NB4 (cell line): ENCODE measurements at regions not wholly inside any gene's neighbourhood (a gene's known extent, or its start where the extent isn't known, plus 50 kb on each side); places are given as distances from the start of the nearest gene placed in this dataset.

Experiments used
- DNase-seq: peaks from one replicate; pipeline ENCODE4 v3.0.0; 2010; ENCODE audit warnings: low read depth
- H3K4me3 ChIP-seq: one replicate; pipeline ENCODE4 v1.5.1; 2011; ENCODE audit warnings: mild to moderate bottlenecking, low read depth, low read length, moderate library complexity
- CTCF ChIP-seq: IDR thresholded peaks from one replicate; pipeline ENCODE4 v1.5.1; 2012; ENCODE audit warnings: low read depth, low read length
- MAX ChIP-seq: IDR thresholded peaks from 2 replicates; pipeline ENCODE4 v1.6.1; 2011; ENCODE audit warnings: low read depth, low read length
- MYC ChIP-seq: IDR thresholded peaks from 2 replicates; pipeline ENCODE4 v1.6.1; 2011; ENCODE audit warnings: low read depth, low read length
- POLR2A ChIP-seq: IDR thresholded peaks from 2 replicates; pipeline ENCODE4 v1.6.1; 2011; ENCODE audit warnings: mild to moderate bottlenecking; ENCODE audit not compliant: insufficient read length; ENCODE audit errors: extremely low read depth

GRCh38 chr12:75579552-75579951 is 68.1 kb upstream of the KRR1 start:
- DNase-seq, result no peak
- TF ChIP-seq POLR2A (no peak), CTCF (no peak), MAX (no peak), MYC (no peak)
- H3K4me3 ChIP-seq, result no peak overlapping the region

- H3K4me3 ChIP-seq, result no peak overlapping the region
- TF ChIP-seq MYC (no peak), MAX (no peak), CTCF (no peak), POLR2A (no peak)
- no peak for DNase-seq
Measured at GRCh38 chr12:75578546-75578945, 67.1 kb upstream of the KRR1 start.

- DNase-seq, result no peak
- no peak overlapping the region for H3K4me3 ChIP-seq
- TF ChIP-seq MYC (no peak), POLR2A (no peak), MAX (no peak), CTCF (no peak)
Measured at GRCh38 chr12:75577812-75578211, 66.4 kb upstream of the KRR1 start.

GRCh38 chr12:75571656-75572205 is 60.3 kb upstream of the KRR1 start:
- TF ChIP-seq MAX (no peak), POLR2A (no peak), MYC (no peak), CTCF (no peak)
- DNase-seq, result no peak
- no peak overlapping the region for H3K4me3 ChIP-seq

- no peak for DNase-seq
- no peak for TF ChIP-seq MYC
- no peak for TF ChIP-seq POLR2A
- no peak for TF ChIP-seq MAX
- no peak for TF ChIP-seq CTCF
- no peak overlapping the region for H3K4me3 ChIP-seq
Measured at GRCh38 chr12:75571204-75571603, 59.8 kb upstream of the KRR1 start.
